Sigmoid colon (tissue), 4 donors: ENCODE measurements at regions not wholly inside any gene's neighbourhood (a gene's known extent, or its start where the extent isn't known, plus 50 kb on each side); places are given as distances from the start of the nearest gene placed in this dataset.

Source experiments
- EP300 ChIP-seq, 4 donors: sonication (generic); formaldehyde crosslinking; IDR thresholded peaks; one replicate each; pipeline ENCODE4 v1.6.1; 2017; ENCODE audit warnings: antibody characterized with exemption in 4 of 4
- POLR2AphosphoS5 ChIP-seq, 4 donors: sonication (generic); formaldehyde crosslinking; IDR thresholded peaks; one replicate each; pipeline ENCODE4 v1.6.1; 2017; ENCODE audit warnings: antibody characterized with exemption in 4 of 4
- TF ChIP-seq, protein P1 (sequence below), 4 experiments: fragments of 450-650 bp in 3 of 4; fragments of 200-600 bp in 1 of 4; IDR thresholded peaks; one replicate each; pipeline ENCODE4 v1.5.1; 2016 to 2019; ENCODE audit warnings: antibody characterized with exemption in 4 of 4, mild to moderate bottlenecking in 3 of 4, moderate library complexity in 2 of 4

DNA sequence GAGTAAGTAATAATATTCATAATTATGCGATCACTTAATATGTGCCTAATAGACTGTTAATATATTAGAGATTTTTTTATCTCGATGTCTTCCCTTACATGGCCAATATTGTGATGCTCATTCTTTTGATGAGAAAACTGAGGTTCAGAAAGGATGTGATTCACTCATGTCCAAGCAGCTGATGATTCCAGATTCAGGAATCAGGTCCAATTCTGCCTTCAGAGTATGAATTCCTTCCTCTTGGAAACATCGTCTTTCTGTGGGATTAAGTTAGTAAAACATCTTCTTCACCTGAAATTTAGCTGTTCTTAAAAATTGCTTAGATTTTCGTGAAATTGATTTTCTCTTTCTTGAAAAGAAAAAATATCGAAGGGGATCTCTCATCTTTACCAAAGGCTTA lies 242.5 kb upstream of the RFX3 start:
- TF ChIP-seq, protein P1, sequence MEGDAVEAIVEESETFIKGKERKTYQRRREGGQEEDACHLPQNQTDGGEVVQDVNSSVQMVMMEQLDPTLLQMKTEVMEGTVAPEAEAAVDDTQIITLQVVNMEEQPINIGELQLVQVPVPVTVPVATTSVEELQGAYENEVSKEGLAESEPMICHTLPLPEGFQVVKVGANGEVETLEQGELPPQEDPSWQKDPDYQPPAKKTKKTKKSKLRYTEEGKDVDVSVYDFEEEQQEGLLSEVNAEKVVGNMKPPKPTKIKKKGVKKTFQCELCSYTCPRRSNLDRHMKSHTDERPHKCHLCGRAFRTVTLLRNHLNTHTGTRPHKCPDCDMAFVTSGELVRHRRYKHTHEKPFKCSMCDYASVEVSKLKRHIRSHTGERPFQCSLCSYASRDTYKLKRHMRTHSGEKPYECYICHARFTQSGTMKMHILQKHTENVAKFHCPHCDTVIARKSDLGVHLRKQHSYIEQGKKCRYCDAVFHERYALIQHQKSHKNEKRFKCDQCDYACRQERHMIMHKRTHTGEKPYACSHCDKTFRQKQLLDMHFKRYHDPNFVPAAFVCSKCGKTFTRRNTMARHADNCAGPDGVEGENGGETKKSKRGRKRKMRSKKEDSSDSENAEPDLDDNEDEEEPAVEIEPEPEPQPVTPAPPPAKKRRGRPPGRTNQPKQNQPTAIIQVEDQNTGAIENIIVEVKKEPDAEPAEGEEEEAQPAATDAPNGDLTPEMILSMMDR (IDR thresholded peaks at IDR 0.05): no peak
- TF ChIP-seq EP300 (IDR thresholded peaks at IDR 0.05) (no peak), POLR2AphosphoS5 (IDR thresholded peaks at IDR 0.05) (no peak)
